Kidney (tissue), 13 donors: ENCODE measurements at regions not wholly inside any gene's neighbourhood (a gene's known extent, or its start where the extent isn't known, plus 50 kb on each side); places are given as distances from the start of the nearest gene placed in this dataset.

ENCODE experiments used
- DNase-seq, 5 donors: peaks; one replicate each; pipeline ENCODE4 v3.0.0-alpha.2; 2013 to 2020
- FAIRE-seq: peaks from 2 replicates; lab custom pipeline; 2012; peaks lifted over from hg19 to GRCh38; lab: Jason Lieb, UNC
- H3K27ac ChIP-seq, 2 donors: one replicate each; pipeline ENCODE4 v1.7.0; 2013; ENCODE audit warnings: low read depth in 2 of 2, low read length in 2 of 2, inconsistent platforms in 1 of 2
- H3K27me3 ChIP-seq: one replicate; pipeline ENCODE4 v1.7.1; 2013; ENCODE audit warnings: low read length, inconsistent platforms; ENCODE audit not compliant: control insufficient read depth, insufficient read depth
- H3K36me3 ChIP-seq, 3 donors: one replicate each; pipeline versions ENCODE4 v1.7.0 to v1.7.1; 2013; ENCODE audit warnings: low read length in 3 of 3, control low read depth in 1 of 3, inconsistent platforms in 1 of 3; ENCODE audit not compliant: insufficient read depth in 3 of 3, control insufficient read depth in 2 of 3
- H3K4me1 ChIP-seq, 3 donors: one replicate each; pipeline versions ENCODE4 v1.7.0 to v1.7.1; 2013; ENCODE audit warnings: low read length in 3 of 3, inconsistent platforms in 1 of 3, low read depth in 1 of 3; ENCODE audit not compliant: control insufficient read depth in 2 of 3, insufficient read depth in 2 of 3
- H3K4me3 ChIP-seq, 3 donors: one replicate each; pipeline versions ENCODE4 v1.7.0 to v1.8.1; 2013; ENCODE audit warnings: low read length in 3 of 3, control low read depth in 1 of 3, inconsistent platforms in 1 of 3
- H3K9ac ChIP-seq, 3 donors: one replicate each; pipeline versions ENCODE4 v1.7.0 to v1.7.1; 2013; ENCODE audit warnings: low read length in 3 of 3, control low read depth in 1 of 3, inconsistent platforms in 1 of 3
- H3K9me3 ChIP-seq, 3 donors: one replicate each; pipeline versions ENCODE4 v1.7.0 to v1.7.1; 2013; ENCODE audit warnings: low read length in 3 of 3, control low read depth in 1 of 3, inconsistent platforms in 1 of 3; ENCODE audit not compliant: control insufficient read depth in 2 of 3, insufficient read depth in 1 of 3
- CTCF ChIP-seq: IDR thresholded peaks from 3 replicates; pipeline ENCODE4 v1.5.1; 2012; ENCODE audit warnings: mild to moderate bottlenecking, moderate library complexity, borderline replicate concordance; ENCODE audit not compliant: insufficient read depth; ENCODE audit errors: extremely low read depth
- intact Hi-C: fragments of 100-400 bp; cut with DNase I; formaldehyde crosslinking; loops from one replicate; pipeline ENCODE4 v1.11.1; 2022
- donor health status: control.
- donor health status: control.
- donor health status: control.
- donor health status: control.
- donor health status: control.
- donor health status: DM: yes; HTN: yes; CAD: no.
- donor health status: Normal renal cell carcinoma (clear cell type).

GRCh38 chr9:129467739-129468666, 152.9 kb downstream of the C9orf50 start:
- DNase-seq (no peak), FAIRE-seq (no peak)
- no peaks in the 10 kb centered on the region for H3K9me3 ChIP-seq
- H3K4me1 ChIP-seq: peaks cover 0 to 20% (median 11%) of the 10 kb centered on the region in 3 donors
- no peak for TF ChIP-seq CTCF
- no peaks in the 10 kb centered on the region for H3K36me3 ChIP-seq
- no peak overlapping the region for H3K4me3 ChIP-seq
- H3K27ac ChIP-seq: no peak overlapping the region
- no peak overlapping the region for H3K9ac ChIP-seq
- no peaks in the 10 kb centered on the region for H3K27me3 ChIP-seq
- intact Hi-C loops: no loop called here

- intact Hi-C loops: no loop called here
- no peaks in the 10 kb centered on the region for H3K36me3 ChIP-seq
- H3K4me3 ChIP-seq: no peak overlapping the region
- no peak for DNase-seq
- H3K27me3 ChIP-seq: no peaks in the 10 kb centered on the region
- H3K27ac ChIP-seq: no peak overlapping the region
- no peak for FAIRE-seq
- peaks cover 0 to 23% (median 11%) of the 10 kb centered on the region in 3 donors for H3K4me1 ChIP-seq
- TF ChIP-seq CTCF: no peak
- H3K9ac ChIP-seq: no peak overlapping the region
- H3K9me3 ChIP-seq: no peaks in the 10 kb centered on the region
Observed at GRCh38 chr9:129467004-129467588, 153.8 kb downstream of the C9orf50 start.

- H3K9ac ChIP-seq: peak overlapping the region in 1 of 3 donors; percentile 15
- H3K4me3 ChIP-seq: no peak overlapping the region
- no peaks in the 10 kb centered on the region for H3K27me3 ChIP-seq
- H3K27ac ChIP-seq: no peak overlapping the region
- no peak for FAIRE-seq
- DNase-seq: peak in 1 of 5 donors; percentile 62
- intact Hi-C loops: no loop called here
- H3K9me3 ChIP-seq: no peaks in the 10 kb centered on the region
- no peak for TF ChIP-seq CTCF
- H3K36me3 ChIP-seq: no peaks in the 10 kb centered on the region
- peaks cover 0 to 26% (median 15%) of the 10 kb centered on the region in 3 donors for H3K4me1 ChIP-seq
Observed at GRCh38 chr9:129465834-129466535, 154.9 kb downstream of the C9orf50 start.
